GM12878 (cell line): ENCODE measurements at regions not wholly inside any gene's neighbourhood (a gene's known extent, or its start where the extent isn't known, plus 50 kb on each side); places are given as distances from the start of the nearest gene placed in this dataset.

Experiments used
- ATAC-seq: fragments of 200-7000 bp; cut with Tn5 transposase; 3 replicates; pipeline ENCODE4 v1.9.1; 2020; ENCODE audit warnings: mild to moderate bottlenecking, moderate library complexity
- BruUV-seq: library from RNA; stranded (reverse); fragments of 400-500 nt; replicated peaks from 2 replicates; lab custom pipeline; 2021; lab: Mats Ljungman, UMichigan
- CTCF ChIA-PET: fragments of 300-600 bp; sonication (Branson Sonifier 250); formaldehyde crosslinking; extraction: SDS; loops from one replicate; lab custom pipeline; 2021; ENCODE audit warnings: inconsistent platforms; lab: Yijun Ruan, JAX
- POLR2A ChIA-PET: fragments of 350-600 bp; formaldehyde crosslinking; extraction: SDS; loops from one replicate; lab custom pipeline; 2021; ENCODE audit warnings: inconsistent platforms; lab: Charles Lee
- RAD21 ChIA-PET: fragments of 300-600 bp; sonication (Branson Sonifier 250); formaldehyde crosslinking; loops from one replicate; lab custom pipeline; 2023; ENCODE audit warnings: antibody characterized with exemption; ENCODE audit not compliant: unreplicated experiment; lab: Charles Lee
- SMC1A ChIA-PET: fragments of 300-600 bp; sonication (Branson Sonifier 250); formaldehyde crosslinking; loops from one replicate; lab custom pipeline; 2023; ENCODE audit not compliant: unreplicated experiment, uncharacterized antibody; lab: Charles Lee
- DNase-seq: peaks from one replicate; pipeline ENCODE4 v3.0.0-alpha.2; 2011; ENCODE audit warnings: low read depth, low spot score
- FAIRE-seq: peaks from 3 replicates; lab custom pipeline; 2011; peaks lifted over from hg19 to GRCh38; lab: Jason Lieb, UNC
- H2AFZ ChIP-seq: 2 replicates; pipeline ENCODE4 v1.6.0; 2011; ENCODE audit warnings: low read depth, low read length, control low read depth; ENCODE audit not compliant: control insufficient read depth
- H3K27ac ChIP-seq: 2 replicates; pipeline ENCODE4 v1.5.1; 2011; ENCODE audit warnings: control low read depth; ENCODE audit not compliant: control insufficient read depth, insufficient read depth
- H3K27me3 ChIP-seq, 2 experiments: replicated peaks in 1 of 2; 2 replicates each; pipeline versions ENCODE4 v1.6.0 to v1.6.1; 2011; ENCODE audit warnings: low read length in 1 of 2; ENCODE audit not compliant: control insufficient read depth in 2 of 2, insufficient read depth in 2 of 2
- H3K36me3 ChIP-seq, 2 experiments: 2 replicates each; pipeline ENCODE4 v1.5.1; 2011; ENCODE audit warnings: low read length in 1 of 2; ENCODE audit not compliant: control insufficient read depth in 2 of 2, insufficient read depth in 2 of 2
- H3K4me1 ChIP-seq: 2 replicates; pipeline ENCODE4 v1.6.1; 2011; ENCODE audit warnings: mild to moderate bottlenecking, low read length, moderate library complexity, mixed read lengths; ENCODE audit not compliant: control insufficient read depth, insufficient read depth
- H3K4me2 ChIP-seq: 2 replicates; pipeline ENCODE4 v1.6.0; 2011; ENCODE audit warnings: control low read depth; ENCODE audit not compliant: control insufficient read depth, insufficient read depth
- H3K4me3 ChIP-seq: fragments of 200-600 bp; sonication (generic); 2 replicates; pipeline ENCODE4 v1.5.1; 2016
- H3K79me2 ChIP-seq: 2 replicates; pipeline ENCODE4 v1.6.0; 2011; ENCODE audit warnings: low read length; ENCODE audit not compliant: control insufficient read depth, insufficient read depth
- H3K9ac ChIP-seq: 2 replicates; pipeline ENCODE4 v1.8.0; 2011; ENCODE audit warnings: low read length, control low read depth, mixed read lengths; ENCODE audit not compliant: control insufficient read depth, insufficient read depth
- H3K9me3 ChIP-seq: replicated peaks from 3 replicates; pipeline ENCODE4 v1.5.1; 2011; ENCODE audit warnings: mild to moderate bottlenecking, low read length; ENCODE audit not compliant: control insufficient read depth, insufficient read depth
- H4K20me1 ChIP-seq: 2 replicates; pipeline ENCODE4 v1.6.0; 2011; ENCODE audit not compliant: control insufficient read depth, insufficient read depth
- BACH1 ChIP-seq: fragments of 450-650 bp; IDR thresholded peaks from 2 replicates; pipeline ENCODE4 v1.6.1; 2017; ENCODE audit warnings: mild to moderate bottlenecking, borderline replicate concordance
- FOXM1 ChIP-seq: IDR thresholded peaks from 2 replicates; pipeline ENCODE4 v1.6.1; 2012; ENCODE audit warnings: low read depth, mild to moderate bottlenecking, inconsistent platforms, low read length, moderate library complexity
- KLF5 ChIP-seq: fragments of 450-650 bp; IDR thresholded peaks from 2 replicates; pipeline ENCODE4 v1.6.1; 2014; ENCODE audit warnings: mild to moderate bottlenecking; ENCODE audit not compliant: partially characterized antibody
- MYB ChIP-seq: fragments of 150-350 bp; IDR thresholded peaks from 2 replicates; pipeline ENCODE4 v1.6.1; 2014; ENCODE audit warnings: mild to moderate bottlenecking, low read depth, low read length, borderline replicate concordance
- PML ChIP-seq: IDR thresholded peaks from 2 replicates; pipeline ENCODE4 v1.6.1; 2012; ENCODE audit warnings: low read length, inconsistent platforms
- RAD21 ChIP-seq: IDR thresholded peaks from 2 replicates; pipeline ENCODE4 v1.6.1; 2011; ENCODE audit warnings: mild to moderate bottlenecking, low read depth, low read length, moderate library complexity; ENCODE audit not compliant: insufficient read depth
- RBBP5 ChIP-seq: fragments of 200-600 bp; sonication (generic); conservative IDR thresholded peaks from 2 replicates; pipeline ENCODE4 v1.6.1; 2016
- SMC3 ChIP-seq: IDR thresholded peaks from 2 replicates; pipeline ENCODE4 v1.6.1; 2011; ENCODE audit warnings: low read length, improper control_type of control experiment, borderline replicate concordance
- TARDBP ChIP-seq: IDR thresholded peaks from 2 replicates; pipeline ENCODE4 v1.6.1; 2016; ENCODE audit warnings: borderline replicate concordance
- ZNF24 ChIP-seq: fragments of 450-650 bp; IDR thresholded peaks from 2 replicates; pipeline ENCODE4 v1.6.1; 2017; ENCODE audit warnings: antibody characterized with exemption, mild to moderate bottlenecking
- ZSCAN29 ChIP-seq: fragments of 450-650 bp; IDR thresholded peaks from 2 replicates; pipeline ENCODE4 v1.6.1; 2017; ENCODE audit warnings: mild to moderate bottlenecking, moderate library complexity
- WGBS: methylation state at CpG from one replicate; pipeline ENCODE4 v1.1.6; 2016; ENCODE audit warnings: low lambda C conversion rate; ENCODE audit not compliant: insufficient replicate concordance, insufficient coverage; ENCODE audit errors: missing lambda C conversion rate; 5-methylcytosine and 5-hydroxymethylcytosine counted together
- in situ Hi-C: fragments of 300-500 bp; cut with MboI; formaldehyde crosslinking; loops from 9 replicates; pipeline ENCODE4 v1.14.3; 2018; ENCODE audit warnings: mixed read lengths
- intact Hi-C: fragments of 100-400 bp; cut with micrococcal nuclease; formaldehyde crosslinking; loops from one replicate; pipeline ENCODE4 v1.14.2; 2022; ENCODE audit not compliant: unreplicated experiment
- TF ChIP-seq, protein P1 (sequence below): fragments of 450-650 bp; IDR thresholded peaks from 2 replicates; pipeline ENCODE4 v1.6.1; 2017; ENCODE audit warnings: antibody characterized with exemption, mild to moderate bottlenecking, moderate library complexity
- TF ChIP-seq, protein P2 (sequence below): IDR thresholded peaks from 2 replicates; pipeline ENCODE4 v1.6.1; 2011; ENCODE audit warnings: low read depth, mild to moderate bottlenecking, low read length, moderate library complexity, borderline replicate concordance; ENCODE audit errors: extremely low read depth
- TF ChIP-seq, protein P3 (sequence below): fragments of 450-650 bp; IDR thresholded peaks from 2 replicates; pipeline ENCODE4 v1.6.1; 2016; ENCODE audit warnings: mild to moderate bottlenecking, moderate library complexity, borderline replicate concordance
- TF ChIP-seq, protein P4 (sequence below): IDR thresholded peaks from 2 replicates; pipeline ENCODE4 v1.6.1; 2011; ENCODE audit warnings: low read depth, low read length, improper control_type of control experiment, borderline replicate concordance

DNA sequence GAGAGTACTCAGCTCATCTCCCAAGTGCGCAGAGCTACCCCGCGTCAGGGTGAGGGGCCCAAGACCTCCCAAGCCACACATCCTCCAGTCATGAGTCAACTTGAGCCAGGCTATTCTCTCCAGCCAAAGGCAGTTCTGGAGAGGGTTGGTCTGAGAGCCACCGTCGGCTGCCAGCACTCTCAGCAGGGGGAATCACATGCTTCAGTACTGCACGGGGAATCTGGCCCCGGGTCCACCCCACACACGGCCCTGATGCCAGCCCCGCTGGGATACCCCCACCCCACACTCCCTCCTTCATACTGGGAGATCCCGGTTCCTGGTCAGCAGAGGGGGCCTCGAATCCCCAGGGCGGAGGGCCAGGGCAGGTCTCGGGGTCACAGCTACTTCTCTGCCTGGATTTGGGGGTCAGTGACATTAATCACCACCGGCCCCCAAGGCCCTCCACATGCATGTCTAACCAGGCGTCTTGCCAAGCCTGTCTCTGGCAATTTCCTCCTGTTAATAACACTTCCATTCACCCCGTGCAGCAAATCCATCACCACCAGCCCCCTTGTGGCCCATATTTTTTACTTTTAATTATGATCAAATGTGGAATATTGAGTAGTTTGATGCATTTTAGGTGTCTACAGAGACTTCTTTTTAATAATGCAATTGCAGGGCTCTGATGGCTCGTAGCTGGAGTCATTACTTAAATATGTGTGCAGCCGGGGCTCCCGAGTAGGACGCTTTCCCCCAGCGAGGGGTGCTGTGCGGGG lies 102.9 kb upstream of the PPP1R26 start:
- no peak for FAIRE-seq
- no peak for ATAC-seq
- ChIA-PET RAD21 (no interaction called here), POLR2A (no interaction called here), CTCF (no interaction called here), SMC1A (no interaction called here)
- BruUV-seq = no TSS peak
- intact Hi-C loops = no loop called here
- Histone ChIP-seq H3K9me3 (no peaks in the 10 kb centered on the region), H3K36me3 (no peaks in the 10 kb centered on the region), H3K9ac (no peak overlapping the region), H4K20me1 (no peaks in the 10 kb centered on the region), H3K4me3 (no peak overlapping the region), H3K4me2 (no peak overlapping the region), H3K4me1 (no peaks in the 10 kb centered on the region), H2AFZ (no peak overlapping the region), H3K27ac (no peak overlapping the region), H3K79me2 (no peaks in the 10 kb centered on the region), H3K27me3 (no peaks in the 10 kb centered on the region)
- WGBS = 34% methylated on average over 17 of the region's 22 CpGs
- in situ Hi-C loops = no loop called here
- DNase-seq = no peak
- TF ChIP-seq, protein P1, sequence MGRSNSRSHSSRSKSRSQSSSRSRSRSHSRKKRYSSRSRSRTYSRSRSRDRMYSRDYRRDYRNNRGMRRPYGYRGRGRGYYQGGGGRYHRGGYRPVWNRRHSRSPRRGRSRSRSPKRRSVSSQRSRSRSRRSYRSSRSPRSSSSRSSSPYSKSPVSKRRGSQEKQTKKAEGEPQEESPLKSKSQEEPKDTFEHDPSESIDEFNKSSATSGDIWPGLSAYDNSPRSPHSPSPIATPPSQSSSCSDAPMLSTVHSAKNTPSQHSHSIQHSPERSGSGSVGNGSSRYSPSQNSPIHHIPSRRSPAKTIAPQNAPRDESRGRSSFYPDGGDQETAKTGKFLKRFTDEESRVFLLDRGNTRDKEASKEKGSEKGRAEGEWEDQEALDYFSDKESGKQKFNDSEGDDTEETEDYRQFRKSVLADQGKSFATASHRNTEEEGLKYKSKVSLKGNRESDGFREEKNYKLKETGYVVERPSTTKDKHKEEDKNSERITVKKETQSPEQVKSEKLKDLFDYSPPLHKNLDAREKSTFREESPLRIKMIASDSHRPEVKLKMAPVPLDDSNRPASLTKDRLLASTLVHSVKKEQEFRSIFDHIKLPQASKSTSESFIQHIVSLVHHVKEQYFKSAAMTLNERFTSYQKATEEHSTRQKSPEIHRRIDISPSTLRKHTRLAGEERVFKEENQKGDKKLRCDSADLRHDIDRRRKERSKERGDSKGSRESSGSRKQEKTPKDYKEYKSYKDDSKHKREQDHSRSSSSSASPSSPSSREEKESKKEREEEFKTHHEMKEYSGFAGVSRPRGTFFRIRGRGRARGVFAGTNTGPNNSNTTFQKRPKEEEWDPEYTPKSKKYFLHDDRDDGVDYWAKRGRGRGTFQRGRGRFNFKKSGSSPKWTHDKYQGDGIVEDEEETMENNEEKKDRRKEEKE = no peak
- no peak for TF ChIP-seq BACH1
- TF ChIP-seq, protein P2, sequence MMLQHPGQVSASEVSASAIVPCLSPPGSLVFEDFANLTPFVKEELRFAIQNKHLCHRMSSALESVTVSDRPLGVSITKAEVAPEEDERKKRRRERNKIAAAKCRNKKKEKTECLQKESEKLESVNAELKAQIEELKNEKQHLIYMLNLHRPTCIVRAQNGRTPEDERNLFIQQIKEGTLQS = no peak
- TF ChIP-seq ZNF24 = no peak
- TF ChIP-seq, protein P3, sequence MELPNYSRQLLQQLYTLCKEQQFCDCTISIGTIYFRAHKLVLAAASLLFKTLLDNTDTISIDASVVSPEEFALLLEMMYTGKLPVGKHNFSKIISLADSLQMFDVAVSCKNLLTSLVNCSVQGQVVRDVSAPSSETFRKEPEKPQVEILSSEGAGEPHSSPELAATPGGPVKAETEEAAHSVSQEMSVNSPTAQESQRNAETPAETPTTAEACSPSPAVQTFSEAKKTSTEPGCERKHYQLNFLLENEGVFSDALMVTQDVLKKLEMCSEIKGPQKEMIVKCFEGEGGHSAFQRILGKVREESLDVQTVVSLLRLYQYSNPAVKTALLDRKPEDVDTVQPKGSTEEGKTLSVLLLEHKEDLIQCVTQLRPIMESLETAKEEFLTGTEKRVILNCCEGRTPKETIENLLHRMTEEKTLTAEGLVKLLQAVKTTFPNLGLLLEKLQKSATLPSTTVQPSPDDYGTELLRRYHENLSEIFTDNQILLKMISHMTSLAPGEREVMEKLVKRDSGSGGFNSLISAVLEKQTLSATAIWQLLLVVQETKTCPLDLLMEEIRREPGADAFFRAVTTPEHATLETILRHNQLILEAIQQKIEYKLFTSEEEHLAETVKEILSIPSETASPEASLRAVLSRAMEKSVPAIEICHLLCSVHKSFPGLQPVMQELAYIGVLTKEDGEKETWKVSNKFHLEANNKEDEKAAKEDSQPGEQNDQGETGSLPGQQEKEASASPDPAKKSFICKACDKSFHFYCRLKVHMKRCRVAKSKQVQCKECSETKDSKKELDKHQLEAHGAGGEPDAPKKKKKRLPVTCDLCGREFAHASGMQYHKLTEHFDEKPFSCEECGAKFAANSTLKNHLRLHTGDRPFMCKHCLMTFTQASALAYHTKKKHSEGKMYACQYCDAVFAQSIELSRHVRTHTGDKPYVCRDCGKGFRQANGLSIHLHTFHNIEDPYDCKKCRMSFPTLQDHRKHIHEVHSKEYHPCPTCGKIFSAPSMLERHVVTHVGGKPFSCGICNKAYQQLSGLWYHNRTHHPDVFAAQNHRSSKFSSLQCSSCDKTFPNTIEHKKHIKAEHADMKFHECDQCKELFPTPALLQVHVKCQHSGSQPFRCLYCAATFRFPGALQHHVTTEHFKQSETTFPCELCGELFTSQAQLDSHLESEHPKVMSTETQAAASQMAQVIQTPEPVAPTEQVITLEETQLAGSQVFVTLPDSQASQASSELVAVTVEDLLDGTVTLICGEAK = no peak
- TF ChIP-seq ZSCAN29 = no peak
- TF ChIP-seq PML = no peak
- no peak for TF ChIP-seq KLF5
- TF ChIP-seq MYB = no peak
- no peak for TF ChIP-seq RAD21
- no peak for TF ChIP-seq TARDBP
- TF ChIP-seq, protein P4, sequence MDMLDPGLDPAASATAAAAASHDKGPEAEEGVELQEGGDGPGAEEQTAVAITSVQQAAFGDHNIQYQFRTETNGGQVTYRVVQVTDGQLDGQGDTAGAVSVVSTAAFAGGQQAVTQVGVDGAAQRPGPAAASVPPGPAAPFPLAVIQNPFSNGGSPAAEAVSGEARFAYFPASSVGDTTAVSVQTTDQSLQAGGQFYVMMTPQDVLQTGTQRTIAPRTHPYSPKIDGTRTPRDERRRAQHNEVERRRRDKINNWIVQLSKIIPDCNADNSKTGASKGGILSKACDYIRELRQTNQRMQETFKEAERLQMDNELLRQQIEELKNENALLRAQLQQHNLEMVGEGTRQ = no peak
- no peak for TF ChIP-seq SMC3
- no peak for TF ChIP-seq FOXM1
- no peak for TF ChIP-seq RBBP5
